ENCODE measurements at regions not wholly inside any gene's neighbourhood (a gene's known extent, or its start where the extent isn't known, plus 50 kb on each side); places are given as distances from the start of the nearest gene placed in this dataset.

DNA sequence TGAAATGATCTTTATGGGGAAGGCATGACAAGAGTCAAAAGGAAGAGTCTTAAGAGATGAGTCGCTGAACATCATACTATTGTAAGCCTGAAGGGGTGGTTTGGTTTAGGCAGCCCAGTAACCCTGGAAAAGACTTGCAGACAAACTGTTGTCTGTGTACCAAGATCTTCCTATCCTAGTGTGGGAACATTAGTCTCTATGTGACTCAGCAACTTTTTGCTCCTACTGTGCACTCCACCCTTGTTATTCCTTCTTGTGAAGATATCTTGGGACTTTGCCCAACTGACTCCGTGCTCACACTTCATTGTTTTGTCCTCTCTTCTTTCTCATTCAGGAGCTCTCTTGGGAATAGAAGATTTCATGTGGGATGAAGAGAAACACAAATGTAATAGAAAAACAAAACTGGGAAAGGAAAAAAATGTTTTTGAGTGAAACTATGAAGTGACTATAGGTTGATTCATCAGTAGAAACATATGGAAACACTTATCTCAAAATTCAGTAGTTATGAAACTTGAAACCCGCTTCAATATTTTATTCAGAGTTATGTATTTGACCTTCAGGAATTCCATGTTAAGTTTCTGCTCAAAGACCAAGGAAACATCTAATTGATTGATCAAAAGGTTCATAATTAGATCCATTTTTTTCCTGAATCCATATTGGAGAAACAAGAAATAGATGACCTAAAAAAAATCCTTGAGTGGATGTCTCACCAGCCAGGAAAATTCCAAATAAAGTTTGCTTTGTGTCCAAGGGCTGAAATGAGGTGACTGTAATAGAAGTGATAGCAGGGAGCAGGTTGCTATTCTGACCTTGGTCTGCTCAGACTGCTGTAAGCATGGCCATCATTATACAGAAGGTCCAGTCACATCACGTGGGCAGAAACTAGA is 67.2 kb downstream of the BTG1 start:
- TF ChIP-seq, protein P1, sequence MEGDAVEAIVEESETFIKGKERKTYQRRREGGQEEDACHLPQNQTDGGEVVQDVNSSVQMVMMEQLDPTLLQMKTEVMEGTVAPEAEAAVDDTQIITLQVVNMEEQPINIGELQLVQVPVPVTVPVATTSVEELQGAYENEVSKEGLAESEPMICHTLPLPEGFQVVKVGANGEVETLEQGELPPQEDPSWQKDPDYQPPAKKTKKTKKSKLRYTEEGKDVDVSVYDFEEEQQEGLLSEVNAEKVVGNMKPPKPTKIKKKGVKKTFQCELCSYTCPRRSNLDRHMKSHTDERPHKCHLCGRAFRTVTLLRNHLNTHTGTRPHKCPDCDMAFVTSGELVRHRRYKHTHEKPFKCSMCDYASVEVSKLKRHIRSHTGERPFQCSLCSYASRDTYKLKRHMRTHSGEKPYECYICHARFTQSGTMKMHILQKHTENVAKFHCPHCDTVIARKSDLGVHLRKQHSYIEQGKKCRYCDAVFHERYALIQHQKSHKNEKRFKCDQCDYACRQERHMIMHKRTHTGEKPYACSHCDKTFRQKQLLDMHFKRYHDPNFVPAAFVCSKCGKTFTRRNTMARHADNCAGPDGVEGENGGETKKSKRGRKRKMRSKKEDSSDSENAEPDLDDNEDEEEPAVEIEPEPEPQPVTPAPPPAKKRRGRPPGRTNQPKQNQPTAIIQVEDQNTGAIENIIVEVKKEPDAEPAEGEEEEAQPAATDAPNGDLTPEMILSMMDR (IDR thresholded peaks at IDR 0.05) = no peak
- peak in 1 of 2 donors; percentile 86 for TF ChIP-seq POLR2AphosphoS5 (IDR thresholded peaks at IDR 0.05; ENCODE audit: insufficient read depth in 1 of 2, low read depth in 1 of 2)
